ENCODE measurements at regions not wholly inside any gene's neighbourhood (a gene's known extent, or its start where the extent isn't known, plus 50 kb on each side); places are given as distances from the start of the nearest gene placed in this dataset.
A peak's percentile ranks its signal among the peaks of the same experiment; 100 is the strongest.

DNA sequence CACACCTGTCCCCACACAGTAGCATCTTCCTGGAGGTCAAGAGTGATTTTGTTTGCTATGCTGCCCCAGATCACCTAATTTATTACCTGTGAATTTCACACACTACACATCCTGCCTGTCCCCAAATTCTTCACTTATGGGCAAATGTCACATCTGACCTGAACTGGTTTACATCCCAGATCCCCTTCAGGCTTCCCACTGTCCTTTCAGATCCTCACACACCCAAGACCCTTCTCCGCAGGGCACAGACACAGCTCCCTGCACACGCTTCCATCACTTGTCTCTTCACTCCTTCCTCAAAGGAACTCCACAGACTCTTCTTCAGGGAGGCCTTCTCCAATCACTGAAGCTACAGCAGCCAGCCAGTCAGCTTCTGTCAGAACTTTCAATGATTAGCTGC is 118.7 kb upstream of the IGLL5 start:
- TF ChIP-seq, protein P1, sequence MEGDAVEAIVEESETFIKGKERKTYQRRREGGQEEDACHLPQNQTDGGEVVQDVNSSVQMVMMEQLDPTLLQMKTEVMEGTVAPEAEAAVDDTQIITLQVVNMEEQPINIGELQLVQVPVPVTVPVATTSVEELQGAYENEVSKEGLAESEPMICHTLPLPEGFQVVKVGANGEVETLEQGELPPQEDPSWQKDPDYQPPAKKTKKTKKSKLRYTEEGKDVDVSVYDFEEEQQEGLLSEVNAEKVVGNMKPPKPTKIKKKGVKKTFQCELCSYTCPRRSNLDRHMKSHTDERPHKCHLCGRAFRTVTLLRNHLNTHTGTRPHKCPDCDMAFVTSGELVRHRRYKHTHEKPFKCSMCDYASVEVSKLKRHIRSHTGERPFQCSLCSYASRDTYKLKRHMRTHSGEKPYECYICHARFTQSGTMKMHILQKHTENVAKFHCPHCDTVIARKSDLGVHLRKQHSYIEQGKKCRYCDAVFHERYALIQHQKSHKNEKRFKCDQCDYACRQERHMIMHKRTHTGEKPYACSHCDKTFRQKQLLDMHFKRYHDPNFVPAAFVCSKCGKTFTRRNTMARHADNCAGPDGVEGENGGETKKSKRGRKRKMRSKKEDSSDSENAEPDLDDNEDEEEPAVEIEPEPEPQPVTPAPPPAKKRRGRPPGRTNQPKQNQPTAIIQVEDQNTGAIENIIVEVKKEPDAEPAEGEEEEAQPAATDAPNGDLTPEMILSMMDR (IDR thresholded peaks at IDR 0.05) = no peak
- TF ChIP-seq EP300 (IDR thresholded peaks at IDR 0.05) (no peak), POLR2A (IDR thresholded peaks at IDR 0.05) (no peak)
- peaks cover 0 to 6% of the 10 kb centered on the region in 2 donors for H3K27me3 ChIP-seq
- no peaks in the 10 kb centered on the region for H3K36me3 ChIP-seq
- no peak for DNase-seq (ENCODE audit: low spot score in 2 of 2)
- H3K4me1 ChIP-seq = peaks cover 0 to 5% (median 0%) of the 10 kb centered on the region in 4 donors
- no peak overlapping the region for H3K4me3 ChIP-seq
- no peak overlapping the region for H3K27ac ChIP-seq
- WGBS, 2 donors = 76 to 90% methylated on average over 2 of the region's 2 CpGs
- no peaks in the 10 kb centered on the region for H3K9me3 ChIP-seq

DNA sequence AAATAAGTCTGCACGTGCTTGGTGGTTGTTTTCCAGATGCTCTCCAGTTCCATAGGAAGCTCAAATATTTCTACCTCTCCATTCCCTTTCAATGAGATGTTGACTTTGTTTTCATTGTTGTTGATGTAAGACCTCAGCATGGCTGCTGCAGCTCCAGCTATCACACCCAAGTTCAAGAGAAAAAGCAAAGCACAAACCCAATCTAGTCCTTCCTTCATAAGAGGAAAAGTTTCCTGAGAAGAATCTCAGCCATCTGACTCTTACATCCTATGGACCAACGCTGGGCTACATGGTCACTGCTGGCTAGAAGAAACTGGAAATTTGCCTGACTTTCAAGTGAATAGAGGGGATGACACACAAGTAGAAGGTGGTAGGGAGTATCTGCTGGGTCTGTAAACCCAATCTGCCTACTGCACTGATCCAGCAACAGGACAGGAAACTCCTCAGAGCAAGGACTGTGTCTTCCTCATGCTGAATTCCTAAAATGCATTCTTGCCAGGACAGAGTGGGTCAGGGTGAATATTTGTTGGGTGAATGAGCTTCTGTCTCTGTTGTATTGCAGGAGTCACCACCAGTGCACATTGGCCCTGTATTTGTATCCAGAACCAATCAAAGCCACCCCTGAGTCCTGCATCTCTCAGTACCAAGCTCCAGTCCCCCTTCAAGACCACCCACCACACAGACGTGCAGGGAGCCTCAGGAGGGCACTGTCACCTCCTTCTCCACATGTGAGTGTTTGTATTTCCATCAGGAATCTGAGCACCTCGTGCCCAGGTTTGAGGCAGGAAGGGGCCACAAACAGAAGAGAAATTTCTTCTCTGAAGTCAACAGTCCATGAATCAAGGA is 118.0 kb upstream of the IGLL5 start:
- no peaks in the 10 kb centered on the region for H3K36me3 ChIP-seq
- H3K4me1 ChIP-seq = peaks cover 0 to 5% (median 0%) of the 10 kb centered on the region in 4 donors
- 45 to 53% methylated on average over 4 of the region's 4 CpGs for WGBS, 2 donors
- DNase-seq (ENCODE audit: low spot score in 2 of 2) = no peak
- TF ChIP-seq EP300 (IDR thresholded peaks at IDR 0.05) = no peak
- TF ChIP-seq, protein P1 (IDR thresholded peaks at IDR 0.05) = no peak
- TF ChIP-seq POLR2A (IDR thresholded peaks at IDR 0.05) = no peak
- no peaks in the 10 kb centered on the region for H3K9me3 ChIP-seq
- H3K27ac ChIP-seq = no peak overlapping the region
- no peak overlapping the region for H3K4me3 ChIP-seq
- H3K27me3 ChIP-seq = peaks cover 0 to 6% of the 10 kb centered on the region in 2 donors

DNA sequence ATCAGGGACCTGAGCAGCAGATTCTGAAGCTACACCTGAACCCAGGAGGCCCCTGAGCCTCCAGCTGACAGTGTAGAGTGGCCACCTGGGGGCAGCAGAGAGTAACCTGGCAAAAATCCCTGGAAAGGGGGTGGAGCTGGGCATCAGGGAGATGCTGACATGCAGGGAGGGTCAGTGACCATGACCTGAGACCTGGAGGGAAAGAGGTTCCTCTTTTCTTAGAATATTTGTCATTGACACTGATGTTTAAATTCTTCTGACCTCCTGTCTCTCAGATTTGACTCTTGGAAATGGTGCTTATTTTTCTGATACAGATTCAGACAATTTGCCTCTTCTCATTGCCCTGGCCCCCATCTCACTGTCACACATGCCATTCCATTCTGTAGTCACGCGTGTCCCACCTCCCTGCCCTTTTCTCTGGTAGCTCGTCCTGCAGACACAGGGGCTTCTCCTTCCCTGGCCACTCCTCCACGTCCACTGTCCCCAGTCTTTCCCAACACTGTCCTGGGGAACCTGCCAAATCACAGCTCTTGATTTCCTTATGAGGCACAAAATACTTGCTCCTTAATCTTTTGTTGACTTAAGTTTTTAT is 117.2 kb upstream of the IGLL5 start:
- peak in 1 of 2 donors; percentile 40 for DNase-seq (ENCODE audit: low spot score in 2 of 2)
- WGBS, 2 donors = 47 to 55% methylated on average over 4 of the region's 4 CpGs

DNA sequence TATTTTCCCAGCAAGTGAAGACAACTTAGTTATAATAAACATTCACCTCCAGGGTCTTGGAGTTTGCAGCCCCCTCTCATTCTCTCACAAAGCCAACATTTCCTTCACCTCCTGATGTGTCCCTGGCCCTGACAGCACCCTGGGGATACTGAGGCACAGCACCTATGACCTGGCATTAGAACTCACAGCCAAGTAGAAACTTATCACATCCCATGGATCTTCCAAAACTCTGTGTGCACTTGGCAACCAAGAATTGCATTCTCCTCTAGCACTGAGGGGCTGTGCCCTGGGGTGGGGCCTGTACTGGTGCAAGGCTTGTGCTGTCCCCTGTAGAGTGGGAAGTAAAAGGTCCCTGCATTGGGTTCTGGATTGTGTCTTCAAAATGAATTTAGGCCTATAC is 116.7 kb upstream of the IGLL5 start:
- TF ChIP-seq, protein P1 (IDR thresholded peaks at IDR 0.05) = no peak
- TF ChIP-seq EP300 (IDR thresholded peaks at IDR 0.05) (no peak), POLR2A (IDR thresholded peaks at IDR 0.05) (no peak)
- peaks cover 0 to 6% of the 10 kb centered on the region in 2 donors for H3K27me3 ChIP-seq
- H3K9me3 ChIP-seq = no peaks in the 10 kb centered on the region
- H3K4me1 ChIP-seq = peaks cover 0 to 5% (median 0%) of the 10 kb centered on the region in 4 donors
- H3K36me3 ChIP-seq = no peaks in the 10 kb centered on the region
- DNase-seq (ENCODE audit: low spot score in 2 of 2) = no peak
- no peak overlapping the region for H3K4me3 ChIP-seq
- no peak overlapping the region for H3K27ac ChIP-seq

More for the DNA sequence above, 117.2 kb upstream of the IGLL5 start:
- no peak overlapping the region for H3K4me3 ChIP-seq
- no peaks in the 10 kb centered on the region for H3K36me3 ChIP-seq
- no peak overlapping the region for H3K27ac ChIP-seq
- H3K9me3 ChIP-seq = no peaks in the 10 kb centered on the region
- peaks cover 0 to 5% (median 0%) of the 10 kb centered on the region in 4 donors for H3K4me1 ChIP-seq
- H3K27me3 ChIP-seq = peaks cover 0 to 6% of the 10 kb centered on the region in 2 donors
- TF ChIP-seq, protein P1 (IDR thresholded peaks at IDR 0.05) = peak in 4 of 5 experiments; percentile 35 to 44 (median 40)
- TF ChIP-seq EP300 (IDR thresholded peaks at IDR 0.05) = no peak
